HUDEP-2 (cell line): ENCODE measurements at regions not wholly inside any gene's neighbourhood (a gene's known extent, or its start where the extent isn't known, plus 50 kb on each side); places are given as distances from the start of the nearest gene placed in this dataset.
"Not testable (repeated sequence)": the region's sequence is repeated elsewhere in the genome, so short reads cannot be mapped to it uniquely, and the experiment has no call there.

Experiments used
- DNase-seq, 76 experiments: peaks; one replicate each; lab custom pipeline; 2025; ENCODE audit not compliant: unreplicated experiment in 76 of 76; lab: John Stamatoyannopoulos, UW

GRCh38 chr20:40634891-40635290 is 54.1 kb downstream of the MAFB start:
- DNase-seq, result no peak

- DNase-seq, result peak in 1 of 76 experiments; percentile 1
These were observed 55.7 kb downstream of the MAFB start for GRCh38 chr20:40633123-40633850.

GRCh38 chr20:40632346-40632976 is 56.6 kb downstream of the MAFB start:
- no peak for DNase-seq

- no peak for DNase-seq
These were observed 57.9 kb downstream of the MAFB start for GRCh38 chr20:40631119-40631631.

- DNase-seq, result no peak
These were observed 58.3 kb downstream of the MAFB start for GRCh38 chr20:40630713-40631112.

GRCh38 chr20:40630099-40630498 is 58.9 kb downstream of the MAFB start:
- no peak for DNase-seq

- no peak for DNase-seq
These were observed 60.2 kb downstream of the MAFB start for GRCh38 chr20:40628877-40629276.

GRCh38 chr20:40619053-40619452 is 70.0 kb downstream of the MAFB start:
- DNase-seq, result not testable (repeated sequence)

- DNase-seq, result peak in 14 of 76 experiments; percentile 8 to 99 (median 96)
These were observed 71.4 kb downstream of the MAFB start for GRCh38 chr20:40617594-40617993.

- DNase-seq, result no peak
These were observed 76.2 kb downstream of the MAFB start for GRCh38 chr20:40612837-40613236.

- no peak for DNase-seq
These were observed 76.8 kb downstream of the MAFB start for GRCh38 chr20:40612247-40612646.

GRCh38 chr20:40610730-40611129 is 78.3 kb downstream of the MAFB start:
- DNase-seq, result no peak

- DNase-seq, result no peak
These were observed 81.1 kb downstream of the MAFB start for GRCh38 chr20:40607927-40608326.

- DNase-seq, result no peak
These were observed 82.4 kb downstream of the MAFB start for GRCh38 chr20:40606660-40607059.

- no peak for DNase-seq
These were observed 82.8 kb downstream of the MAFB start for GRCh38 chr20:40606237-40606636.

GRCh38 chr20:40604416-40604815 is 84.6 kb downstream of the MAFB start:
- no peak for DNase-seq

- DNase-seq, result no peak
These were observed 85.9 kb downstream of the MAFB start for GRCh38 chr20:40603057-40603651.

GRCh38 chr20:40602381-40602780 is 86.7 kb downstream of the MAFB start:
- no peak for DNase-seq

- DNase-seq, result no peak
These were observed 88.4 kb downstream of the MAFB start for GRCh38 chr20:40600441-40601219.

GRCh38 chr20:40599987-40600386 is 89.0 kb downstream of the MAFB start:
- DNase-seq, result no peak

GRCh38 chr20:40592941-40593340 is 96.1 kb downstream of the MAFB start:
- DNase-seq, result no peak
